Glutamatergic neuron (in vitro differentiated cells): ENCODE measurements at regions not wholly inside any gene's neighbourhood (a gene's known extent, or its start where the extent isn't known, plus 50 kb on each side); places are given as distances from the start of the nearest gene placed in this dataset.

ENCODE experiments used
- DNase-seq: peaks from one replicate; pipeline ENCODE4 v3.0.0; 2022
- H3K27ac Mint-ChIP-seq: one replicate; pipeline ENCODE4 v1.8.0; 2020; ENCODE audit warnings: mild to moderate bottlenecking, mixed read lengths, inconsistent platforms; ENCODE audit not compliant: unreplicated experiment
- H3K27me3 Mint-ChIP-seq: one replicate; pipeline ENCODE4 v1.8.0; 2020; ENCODE audit warnings: mild to moderate bottlenecking, moderate library complexity, mixed read lengths, inconsistent platforms; ENCODE audit not compliant: unreplicated experiment
- H3K36me3 Mint-ChIP-seq: one replicate; pipeline ENCODE4 v1.8.0; 2020; ENCODE audit warnings: mild to moderate bottlenecking, mixed read lengths, inconsistent platforms; ENCODE audit not compliant: unreplicated experiment
- H3K4me1 Mint-ChIP-seq: one replicate; pipeline ENCODE4 v1.8.0; 2020; ENCODE audit warnings: mild to moderate bottlenecking, low read depth, mixed read lengths, inconsistent platforms; ENCODE audit not compliant: unreplicated experiment
- H3K4me3 Mint-ChIP-seq: one replicate; pipeline ENCODE4 v1.8.0; 2020; ENCODE audit warnings: mild to moderate bottlenecking, mixed read lengths, inconsistent platforms; ENCODE audit not compliant: unreplicated experiment
- H3K9me3 Mint-ChIP-seq: one replicate; pipeline ENCODE4 v1.8.0; 2020; ENCODE audit warnings: mild to moderate bottlenecking, moderate library complexity, mixed read lengths, inconsistent platforms; ENCODE audit not compliant: unreplicated experiment
- TF ChIP-seq, protein P1 (sequence below): fragments of 200-600 bp; sonication (generic); IDR thresholded peaks from one replicate; pipeline ENCODE4 v1.5.0; 2021; ENCODE audit not compliant: partially characterized antibody, unreplicated experiment

DNA sequence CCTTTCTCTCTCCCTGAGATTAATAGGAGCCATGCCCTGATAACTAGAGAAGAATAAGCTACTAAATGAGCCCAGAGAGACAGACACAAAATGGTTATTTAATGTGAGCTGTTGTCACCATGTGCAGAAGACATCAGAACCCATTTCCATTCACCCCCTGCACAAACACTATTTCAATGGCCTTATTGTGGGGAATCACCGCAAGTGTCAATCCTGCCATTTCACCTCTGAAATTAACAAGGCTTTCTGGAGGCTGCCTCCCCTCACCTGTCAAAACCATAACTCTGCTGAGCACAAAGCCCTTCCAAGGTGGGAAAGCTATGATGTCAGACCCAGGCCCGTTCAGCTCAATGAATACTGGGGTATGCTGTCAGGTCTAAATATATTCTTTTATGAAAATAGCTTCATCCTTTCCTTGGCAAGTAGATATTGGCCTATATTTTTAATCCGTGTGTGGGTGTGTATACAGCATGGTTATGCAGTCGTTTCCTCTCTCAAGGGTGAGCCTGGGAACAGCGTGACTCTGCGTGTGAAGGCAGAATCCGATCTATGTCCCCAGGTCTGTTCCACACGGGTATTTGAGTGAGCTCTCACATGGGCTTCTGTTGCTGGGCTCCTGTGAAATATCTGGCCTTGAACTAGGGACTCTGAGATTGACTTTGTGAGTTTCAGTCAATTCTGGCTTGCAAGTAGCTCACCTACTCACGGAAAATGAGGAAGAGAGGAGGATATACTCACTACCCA, 266.3 kb downstream of the FBXW7 start:
- H3K36me3 Mint-ChIP-seq = no peaks in the 10 kb centered on the region
- no peaks in the 10 kb centered on the region for H3K9me3 Mint-ChIP-seq
- TF ChIP-seq, protein P1, sequence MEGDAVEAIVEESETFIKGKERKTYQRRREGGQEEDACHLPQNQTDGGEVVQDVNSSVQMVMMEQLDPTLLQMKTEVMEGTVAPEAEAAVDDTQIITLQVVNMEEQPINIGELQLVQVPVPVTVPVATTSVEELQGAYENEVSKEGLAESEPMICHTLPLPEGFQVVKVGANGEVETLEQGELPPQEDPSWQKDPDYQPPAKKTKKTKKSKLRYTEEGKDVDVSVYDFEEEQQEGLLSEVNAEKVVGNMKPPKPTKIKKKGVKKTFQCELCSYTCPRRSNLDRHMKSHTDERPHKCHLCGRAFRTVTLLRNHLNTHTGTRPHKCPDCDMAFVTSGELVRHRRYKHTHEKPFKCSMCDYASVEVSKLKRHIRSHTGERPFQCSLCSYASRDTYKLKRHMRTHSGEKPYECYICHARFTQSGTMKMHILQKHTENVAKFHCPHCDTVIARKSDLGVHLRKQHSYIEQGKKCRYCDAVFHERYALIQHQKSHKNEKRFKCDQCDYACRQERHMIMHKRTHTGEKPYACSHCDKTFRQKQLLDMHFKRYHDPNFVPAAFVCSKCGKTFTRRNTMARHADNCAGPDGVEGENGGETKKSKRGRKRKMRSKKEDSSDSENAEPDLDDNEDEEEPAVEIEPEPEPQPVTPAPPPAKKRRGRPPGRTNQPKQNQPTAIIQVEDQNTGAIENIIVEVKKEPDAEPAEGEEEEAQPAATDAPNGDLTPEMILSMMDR = no peak
- H3K4me3 Mint-ChIP-seq = no peak overlapping the region
- H3K27ac Mint-ChIP-seq = no peak overlapping the region
- no peaks in the 10 kb centered on the region for H3K27me3 Mint-ChIP-seq
- DNase-seq = no peak
- no peaks in the 10 kb centered on the region for H3K4me1 Mint-ChIP-seq

DNA sequence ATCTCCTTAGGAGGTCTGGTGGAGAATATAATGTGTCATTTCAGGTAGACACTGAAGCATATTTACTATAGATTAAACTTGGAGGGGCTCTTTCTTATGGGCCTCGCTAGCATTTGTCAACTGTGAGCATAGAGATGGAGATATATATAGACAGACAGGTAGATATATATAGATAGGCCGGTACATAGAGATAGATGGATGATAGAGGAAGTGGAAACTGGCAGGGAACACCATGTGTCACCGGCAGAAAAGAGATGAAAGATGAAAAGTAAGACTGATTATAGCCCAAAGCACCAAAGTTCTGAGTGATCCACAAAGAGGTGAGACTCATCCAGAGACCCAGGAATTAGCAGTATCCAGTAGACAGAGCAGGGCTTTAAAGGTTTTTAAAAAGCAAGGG, 268.1 kb downstream of the FBXW7 start:
- no peaks in the 10 kb centered on the region for H3K27me3 Mint-ChIP-seq

DNA sequence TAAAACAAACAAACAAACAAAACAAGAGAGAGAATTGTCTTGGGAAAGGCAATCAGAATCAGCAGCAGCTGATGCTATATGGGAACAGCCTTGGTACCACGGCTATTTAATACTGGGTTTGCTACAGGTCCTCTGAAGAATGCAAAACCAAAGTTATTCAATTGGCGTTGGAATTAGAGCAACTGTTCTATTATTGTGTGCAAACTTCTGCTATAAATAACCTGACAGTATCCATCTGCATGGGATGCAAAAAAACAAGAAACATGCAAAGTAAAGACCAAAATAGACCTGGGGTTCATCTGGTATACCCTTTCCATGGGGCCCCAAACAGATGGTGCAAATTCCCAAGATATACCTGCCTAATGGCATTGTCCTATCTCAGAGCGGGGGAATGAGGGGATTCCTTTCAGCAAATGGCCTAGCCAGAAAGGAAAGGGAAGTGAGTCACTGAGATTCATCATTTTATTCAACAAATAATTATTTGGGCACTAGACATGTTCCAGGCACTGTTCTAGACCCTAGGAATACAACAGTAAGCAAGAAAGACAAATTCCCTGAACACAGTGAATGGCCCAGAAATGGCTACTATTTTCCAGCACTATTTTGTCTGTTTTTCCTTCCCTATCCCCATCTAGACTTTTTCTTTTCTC, 268.9 kb downstream of the FBXW7 start:
- no peak for DNase-seq
- H3K9me3 Mint-ChIP-seq = no peaks in the 10 kb centered on the region
- no peaks in the 10 kb centered on the region for H3K27me3 Mint-ChIP-seq
- no peaks in the 10 kb centered on the region for H3K36me3 Mint-ChIP-seq
- TF ChIP-seq, protein P1 = no peak
- H3K4me3 Mint-ChIP-seq = no peak overlapping the region
- H3K27ac Mint-ChIP-seq = no peak overlapping the region
- no peaks in the 10 kb centered on the region for H3K4me1 Mint-ChIP-seq

More for the DNA sequence above, 268.1 kb downstream of the FBXW7 start:
- Mint-ChIP-seq H3K4me1 (no peaks in the 10 kb centered on the region), H3K4me3 (no peak overlapping the region), H3K27ac (no peak overlapping the region), H3K36me3 (no peaks in the 10 kb centered on the region), H3K9me3 (no peaks in the 10 kb centered on the region)
- no peak for DNase-seq
- TF ChIP-seq, protein P1 = no peak

DNA sequence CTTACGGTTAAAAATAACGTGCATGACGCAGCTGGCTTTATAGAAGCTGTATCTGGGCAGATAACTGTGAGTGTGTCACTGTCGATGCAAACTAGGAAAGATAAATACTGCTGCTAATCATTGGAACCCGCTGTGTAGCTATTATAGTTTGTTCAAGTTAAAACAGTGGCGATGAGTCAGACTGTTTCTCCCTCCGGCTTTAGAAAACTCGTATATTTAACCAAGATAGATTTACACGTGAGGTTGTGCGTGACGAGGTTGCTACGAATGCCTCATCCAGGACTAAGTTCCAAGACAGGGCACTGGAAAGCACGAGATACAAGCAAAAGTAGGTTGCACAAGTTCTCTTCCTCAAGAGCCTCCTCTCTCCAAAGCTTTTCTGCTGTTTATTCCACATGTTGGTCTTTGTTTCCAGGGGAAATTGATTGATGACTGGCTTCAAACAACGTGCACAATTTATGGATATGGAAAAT, 270.7 kb downstream of the FBXW7 start:
- Mint-ChIP-seq H3K36me3 (no peaks in the 10 kb centered on the region), H3K4me1 (no peaks in the 10 kb centered on the region), H3K27me3 (peaks cover 2% of the 10 kb centered on the region), H3K9me3 (peaks cover under 1% of the 10 kb centered on the region), H3K27ac (no peak overlapping the region), H3K4me3 (no peak overlapping the region)
- TF ChIP-seq, protein P1 = no peak
- no peak for DNase-seq

DNA sequence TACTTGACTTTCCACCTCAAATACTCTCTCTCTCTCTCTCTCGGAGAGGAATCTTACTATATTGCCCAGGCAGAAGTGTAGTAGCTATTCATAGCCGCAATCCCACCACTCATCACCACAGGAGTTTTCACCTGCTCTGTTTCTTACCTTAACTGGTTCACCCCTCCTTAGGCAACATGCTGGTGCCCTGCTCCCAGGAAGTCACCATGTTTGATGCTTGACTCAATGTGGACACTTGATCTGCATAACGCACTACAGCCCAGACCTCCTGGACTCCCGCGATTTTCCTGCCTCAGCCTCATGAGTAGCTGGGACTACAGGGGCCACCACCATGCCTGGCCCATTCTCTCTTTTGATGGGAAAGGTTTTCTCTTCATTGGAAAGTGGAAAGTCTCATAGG, 271.8 kb downstream of the FBXW7 start:
- TF ChIP-seq, protein P1 = no peak
- Mint-ChIP-seq H3K9me3 (peaks cover 3% of the 10 kb centered on the region), H3K36me3 (no peaks in the 10 kb centered on the region), H3K27ac (no peak overlapping the region), H3K27me3 (peaks cover 4% of the 10 kb centered on the region), H3K4me1 (no peaks in the 10 kb centered on the region), H3K4me3 (no peak overlapping the region)
- no peak for DNase-seq
